ENCODE measurements at regions not wholly inside any gene's neighbourhood (a gene's known extent, or its start where the extent isn't known, plus 50 kb on each side); places are given as distances from the start of the nearest gene placed in this dataset.

DNA sequence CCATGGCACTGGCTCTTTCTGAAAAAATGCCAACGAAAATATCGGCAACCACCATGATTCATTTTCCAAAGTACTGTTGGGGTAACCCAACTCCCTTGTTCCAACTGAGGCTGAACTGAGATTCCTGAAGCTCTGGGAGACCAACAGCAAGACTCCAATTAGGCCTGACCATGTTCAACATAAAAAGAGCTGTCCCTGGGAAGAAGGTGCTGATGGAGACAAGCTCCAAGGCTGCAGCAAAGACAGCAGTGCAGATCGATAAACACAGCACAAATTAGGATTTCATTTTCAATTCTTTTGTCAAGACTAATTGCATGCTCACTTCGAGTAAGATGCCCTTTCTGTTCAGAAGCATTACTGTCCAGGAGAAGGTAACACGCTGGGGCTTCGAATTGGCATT lies 968.0 kb downstream of the UQCRFS1 start:
- no peak for DNase-seq

- DNase-seq = no peak
Observed at GRCh38 chr19:28242317-28242927, 970.5 kb downstream of the UQCRFS1 start.

DNA sequence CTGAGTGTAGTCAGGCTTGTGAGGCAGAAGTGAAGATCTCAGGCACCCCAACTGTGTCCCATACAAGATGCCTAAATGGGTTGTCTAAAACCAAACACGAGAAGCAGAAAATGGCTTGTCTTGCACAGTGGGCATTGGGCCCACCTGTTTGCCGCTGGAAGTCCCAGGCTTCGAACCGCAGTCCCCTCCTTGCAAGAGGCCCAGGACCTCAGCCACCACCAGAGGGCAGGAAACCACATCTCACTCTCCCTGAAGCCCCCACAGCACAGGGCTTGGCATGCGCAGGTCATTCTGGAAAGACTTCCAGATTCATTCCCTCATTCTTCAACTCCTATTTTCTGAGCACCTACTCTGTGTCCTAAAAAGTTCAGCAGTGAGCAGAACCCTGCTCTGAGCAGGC lies 973.7 kb downstream of the UQCRFS1 start:
- no peak for DNase-seq

- DNase-seq = no peak
Observed at GRCh38 chr19:28238270-28238820, 974.6 kb downstream of the UQCRFS1 start.

GRCh38 chr19:28235606-28236125 lies 977.3 kb downstream of the UQCRFS1 start:
- no peak for DNase-seq

DNA sequence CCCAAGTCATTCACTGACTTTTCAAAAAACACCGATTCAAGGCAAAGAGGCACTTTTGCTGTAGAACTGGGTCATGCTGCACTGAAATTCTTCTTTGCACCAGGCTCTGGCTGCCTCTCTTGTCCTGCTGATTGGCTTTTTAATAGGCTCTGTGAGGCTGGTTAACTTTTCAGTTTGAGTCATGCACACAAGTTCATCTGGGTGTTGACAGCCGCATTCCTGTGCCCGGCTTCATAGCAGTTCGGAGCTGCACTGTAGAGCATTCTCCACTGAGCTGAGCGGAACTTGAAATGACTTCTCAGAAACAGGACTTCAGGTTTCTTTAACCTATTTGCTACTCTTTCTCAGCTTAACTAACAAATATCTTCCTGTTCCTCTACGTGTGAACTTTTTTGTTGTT lies 978.3 kb downstream of the UQCRFS1 start:
- no peak for DNase-seq

DNA sequence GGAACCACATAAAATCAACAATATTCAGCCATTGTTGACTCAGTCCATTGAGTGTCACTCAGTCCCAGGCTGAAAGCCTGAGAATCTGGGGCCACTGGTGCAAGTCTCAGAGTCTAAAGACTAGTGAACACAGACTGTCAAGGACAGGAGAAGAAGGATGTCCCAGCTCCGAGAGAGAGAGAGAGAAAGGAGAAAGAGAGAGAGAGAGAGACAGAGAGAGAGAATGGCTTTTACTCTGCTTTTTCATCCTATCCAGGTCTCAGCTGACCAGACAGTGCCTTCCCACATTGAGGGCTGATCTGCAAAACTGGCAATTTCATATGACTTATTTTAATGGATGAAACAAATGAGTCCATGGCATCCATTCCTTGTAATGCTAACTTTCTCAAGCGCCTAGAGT lies 984.1 kb downstream of the UQCRFS1 start:
- no peak for DNase-seq

GRCh38 chr19:28224441-28224840 lies 988.5 kb downstream of the UQCRFS1 start:
- no peak for DNase-seq

GRCh38 chr19:28221736-28222135 lies 991.2 kb downstream of the UQCRFS1 start:
- no peak for DNase-seq

GRCh38 chr19:28218728-28219127 lies 994.2 kb downstream of the UQCRFS1 start:
- no peak for DNase-seq

- DNase-seq = no peak
Observed at GRCh38 chr19:28217022-28217421, 995.9 kb downstream of the UQCRFS1 start.

- no peak for DNase-seq
Observed at GRCh38 chr19:28213470-28214082, 999.4 kb downstream of the UQCRFS1 start.

- no peak for DNase-seq
Observed at GRCh38 chr19:28210886-28211285, 1002.1 kb downstream of the UQCRFS1 start.

- DNase-seq = no peak
Observed at GRCh38 chr19:28208745-28209144, 1004.2 kb downstream of the UQCRFS1 start.

GRCh38 chr19:28207244-28207643 lies 1005.7 kb downstream of the UQCRFS1 start:
- no peak for DNase-seq

GRCh38 chr19:28201462-28201943 lies 1011.4 kb downstream of the UQCRFS1 start:
- no peak for DNase-seq

DNA sequence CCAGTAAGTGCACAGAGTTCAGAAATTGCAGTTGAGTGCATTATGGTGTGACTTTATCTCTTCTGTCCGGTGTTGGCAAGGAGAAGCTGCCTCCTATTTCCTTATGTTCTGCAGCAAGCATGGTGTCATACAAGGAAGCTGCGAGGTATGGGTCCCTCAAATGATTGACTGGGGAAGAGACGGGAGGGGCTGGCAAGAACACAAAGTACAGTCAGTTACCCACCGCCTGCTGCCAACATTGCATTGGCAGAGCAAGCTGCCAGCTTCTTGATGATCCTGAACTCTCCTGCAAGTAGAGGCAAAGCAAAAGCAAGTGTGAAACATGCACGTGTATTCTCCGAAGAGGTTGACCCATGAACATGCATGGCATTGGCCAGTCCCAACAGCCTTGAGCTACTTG lies 1013.6 kb downstream of the UQCRFS1 start:
- no peak for DNase-seq

DNA sequence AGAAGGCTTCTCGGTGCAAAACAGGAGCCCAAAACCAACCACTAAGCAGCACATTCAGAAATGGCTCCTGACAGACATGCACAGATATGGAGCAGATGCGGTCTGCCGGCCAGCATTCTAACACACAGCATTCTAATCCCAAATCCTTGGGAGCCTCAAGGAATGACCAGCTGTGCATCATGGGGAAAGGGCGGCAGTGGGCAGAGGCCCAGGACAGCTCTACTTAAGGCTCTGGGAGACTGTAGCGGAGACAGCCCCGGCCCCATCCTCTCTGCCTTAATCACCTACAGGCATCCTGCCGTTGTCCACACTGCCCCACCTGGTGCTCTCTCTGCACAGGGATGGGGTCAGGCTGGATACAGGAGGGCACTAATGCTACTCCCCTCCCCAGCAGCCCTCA lies 1016.0 kb downstream of the UQCRFS1 start:
- no peak for DNase-seq

GRCh38 chr19:28196101-28196500 lies 1016.9 kb downstream of the UQCRFS1 start:
- DNase-seq = no peak

GRCh38 chr19:28185646-28186045 lies 1027.3 kb downstream of the UQCRFS1 start:
- DNase-seq = no peak

DNA sequence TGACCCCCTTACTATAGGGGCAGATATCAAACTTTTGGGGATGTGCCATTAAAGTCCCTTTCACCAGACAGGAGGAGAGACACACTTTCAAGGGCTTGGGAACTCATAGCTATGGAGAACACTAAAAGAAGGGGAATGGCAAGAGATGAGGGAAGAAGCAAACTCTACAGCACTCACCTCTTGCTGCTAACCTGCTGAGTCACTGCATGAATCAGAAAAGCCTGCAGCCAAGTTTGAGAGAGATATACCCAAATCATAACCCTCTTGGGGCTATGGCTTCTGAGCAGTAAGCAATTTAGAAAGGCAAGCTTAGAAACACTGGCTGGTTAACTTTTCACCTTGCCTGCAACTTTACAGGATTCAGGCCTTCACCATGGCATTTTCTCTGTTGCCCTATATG lies 1028.0 kb downstream of the UQCRFS1 start:
- DNase-seq = no peak

- no peak for DNase-seq
Observed at GRCh38 chr19:28176193-28176592, 1036.8 kb downstream of the UQCRFS1 start.

- no peak for DNase-seq
Observed at GRCh38 chr19:28171983-28172382, 1041.0 kb downstream of the UQCRFS1 start.

GRCh38 chr19:28170066-28170465 lies 1042.9 kb downstream of the UQCRFS1 start:
- DNase-seq = peak; percentile 5
